Embryonic facial prominence (tissue), 1 donor: ENCODE measurements at regions not wholly inside any gene's neighbourhood (a gene's known extent, or its start where the extent isn't known, plus 50 kb on each side); places are given as distances from the start of the nearest gene placed in this dataset.

Experiments used
- DNase-seq: peaks from one replicate; pipeline ENCODE4 v3.0.0-alpha.2; 2016; ENCODE audit errors: extremely low spot score

DNA sequence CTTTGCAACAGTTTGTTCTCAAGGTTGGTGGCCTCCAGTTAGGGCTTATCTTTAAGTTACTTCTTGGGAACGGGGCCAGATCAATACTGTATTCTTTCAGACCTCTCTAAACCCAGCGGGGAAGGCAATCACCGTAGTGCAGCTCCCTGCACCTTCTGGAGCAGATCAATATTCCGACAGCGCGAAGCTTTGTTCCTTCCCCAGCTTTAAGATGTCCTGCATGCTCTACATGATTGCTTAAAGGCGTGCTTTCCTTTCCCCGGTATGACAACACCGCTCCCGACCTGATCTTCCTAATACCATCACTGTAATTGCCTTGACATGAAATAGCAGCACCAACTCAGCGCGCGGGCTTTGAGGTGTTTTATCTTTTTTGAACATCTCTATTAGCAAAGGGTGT is 755.2 kb downstream of the NR2F2 start:
- no peak for DNase-seq

DNA sequence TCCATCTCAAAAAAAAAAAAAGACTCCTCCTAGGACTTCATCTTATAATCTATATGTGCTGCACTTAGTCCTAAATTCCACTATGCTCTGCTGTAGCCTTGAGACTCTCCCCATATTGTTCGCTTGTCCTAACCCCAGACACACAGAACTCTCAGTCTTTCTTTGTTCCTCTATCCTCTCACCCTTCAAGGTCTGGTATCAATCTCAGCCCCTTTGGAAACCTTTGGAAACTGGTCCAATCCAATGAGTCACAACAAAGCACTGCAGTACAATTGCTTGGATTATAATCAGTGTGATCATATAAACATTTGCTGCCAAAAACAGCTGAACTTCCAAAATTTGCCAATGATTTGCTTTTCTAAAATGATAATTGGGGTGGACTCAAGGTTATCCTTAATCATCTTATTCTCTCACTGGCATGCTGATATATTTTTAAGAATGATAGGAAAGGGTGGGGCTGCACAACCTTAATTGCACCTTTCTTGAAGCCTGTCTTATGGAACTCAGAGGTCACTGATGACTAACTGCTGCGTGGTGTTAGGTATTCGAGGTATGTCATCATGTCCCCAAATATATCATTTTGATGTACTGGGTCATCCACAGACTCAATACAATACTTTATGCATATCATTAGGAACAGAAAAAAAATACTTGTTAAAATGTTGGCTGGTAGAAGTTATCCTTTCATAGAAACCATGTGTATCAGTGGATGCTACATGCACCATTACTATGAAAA is 756.7 kb downstream of the NR2F2 start:
- no peak for DNase-seq

DNA sequence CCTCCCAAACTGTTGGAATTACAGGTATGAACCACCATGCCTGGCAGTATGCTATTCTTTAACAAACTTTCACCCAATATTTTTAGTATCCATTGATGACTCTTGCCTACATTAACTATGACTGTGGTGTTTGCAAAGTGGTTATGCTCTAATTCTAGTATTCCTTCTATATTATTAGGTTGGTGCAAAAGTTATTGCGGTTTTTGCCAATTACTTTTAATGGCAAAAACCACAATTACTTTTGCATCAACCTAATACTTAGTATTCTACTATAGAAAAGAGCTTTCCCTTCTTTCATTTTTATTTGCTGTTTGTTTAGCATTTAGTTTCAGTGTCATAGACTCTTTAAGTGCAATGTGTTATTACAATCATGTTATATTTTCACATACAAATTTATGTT is 760.6 kb downstream of the NR2F2 start:
- no peak for DNase-seq

DNA sequence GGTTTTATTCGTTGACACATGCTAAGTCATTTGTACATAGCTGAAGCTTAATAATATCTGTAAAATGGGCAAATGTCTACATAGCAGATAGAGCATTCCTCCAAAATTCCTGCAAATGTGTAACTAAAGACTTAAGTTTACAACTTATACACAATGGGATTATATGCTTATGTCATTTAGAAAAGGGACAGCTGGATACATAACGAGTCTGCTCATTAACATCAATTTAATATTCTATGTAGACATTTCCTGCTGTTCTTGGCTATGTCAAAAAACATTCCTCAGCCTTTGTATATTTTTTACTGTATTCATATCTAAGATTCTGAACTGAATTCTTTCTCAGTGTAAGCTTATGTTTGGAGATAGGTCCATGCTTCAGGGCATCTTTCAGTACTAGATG is 762.2 kb downstream of the NR2F2 start:
- DNase-seq: no peak

DNA sequence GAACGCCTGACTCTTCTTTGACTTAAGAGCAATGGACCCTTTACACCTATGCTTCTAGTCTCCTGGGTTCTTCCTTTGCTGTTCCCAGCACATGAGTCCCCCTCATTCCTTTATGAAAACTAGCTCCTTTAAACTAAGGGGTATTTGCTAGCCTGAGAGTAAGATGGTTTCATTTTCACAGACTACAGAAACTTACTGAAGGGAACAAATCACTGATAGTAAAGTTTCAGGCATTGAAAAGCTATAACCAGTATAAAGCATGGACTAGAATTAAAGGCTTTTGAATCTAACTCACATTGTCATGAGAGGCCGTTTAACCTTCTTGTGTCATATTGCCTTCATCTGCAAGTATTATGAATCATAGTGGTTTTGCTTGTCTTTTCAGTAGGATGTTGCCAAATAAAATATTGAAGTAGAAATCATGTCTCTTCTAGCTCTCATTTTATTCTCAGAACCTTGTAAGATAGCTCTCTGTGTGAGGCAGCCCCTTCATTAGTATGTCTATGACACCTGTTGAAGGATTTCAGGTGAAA is 765.9 kb downstream of the NR2F2 start:
- no peak for DNase-seq

DNA sequence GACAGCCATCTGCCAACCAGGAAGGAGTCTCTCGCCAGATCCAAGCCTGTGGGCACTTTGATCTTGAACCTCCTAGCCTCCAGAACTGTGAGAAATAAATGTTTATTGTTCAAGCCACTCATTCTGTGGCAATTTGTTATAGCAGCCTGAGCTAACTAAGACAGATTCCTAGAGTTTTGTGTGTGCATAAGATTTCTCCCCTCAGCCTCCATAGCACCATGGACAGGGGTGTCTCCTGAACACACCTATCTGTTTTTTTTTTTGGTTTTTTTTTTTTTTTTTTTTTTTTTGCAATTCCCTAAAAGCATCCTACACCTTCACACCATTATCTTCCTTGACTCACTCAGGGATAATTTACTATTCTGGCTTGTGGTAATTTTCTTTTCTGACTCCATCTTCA is 768.5 kb downstream of the NR2F2 start:
- no peak for DNase-seq

DNA sequence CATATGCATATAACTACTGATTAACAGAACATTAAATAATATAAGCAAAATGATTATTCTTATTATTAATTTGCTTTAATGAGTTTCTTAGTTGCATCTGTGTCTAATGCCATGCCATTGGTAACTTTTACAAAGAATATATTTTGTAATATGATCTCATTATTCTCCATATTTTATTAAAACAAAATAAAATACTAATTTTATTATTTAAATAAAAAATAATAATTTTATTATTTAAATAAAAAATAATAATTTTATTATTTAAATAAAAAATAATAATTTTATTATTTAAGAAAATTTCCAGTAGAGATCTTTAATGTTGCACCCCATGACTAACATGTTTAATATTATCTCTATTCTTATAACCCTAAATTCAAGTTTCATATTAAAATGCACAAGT is 771.1 kb downstream of the NR2F2 start:
- DNase-seq: no peak

DNA sequence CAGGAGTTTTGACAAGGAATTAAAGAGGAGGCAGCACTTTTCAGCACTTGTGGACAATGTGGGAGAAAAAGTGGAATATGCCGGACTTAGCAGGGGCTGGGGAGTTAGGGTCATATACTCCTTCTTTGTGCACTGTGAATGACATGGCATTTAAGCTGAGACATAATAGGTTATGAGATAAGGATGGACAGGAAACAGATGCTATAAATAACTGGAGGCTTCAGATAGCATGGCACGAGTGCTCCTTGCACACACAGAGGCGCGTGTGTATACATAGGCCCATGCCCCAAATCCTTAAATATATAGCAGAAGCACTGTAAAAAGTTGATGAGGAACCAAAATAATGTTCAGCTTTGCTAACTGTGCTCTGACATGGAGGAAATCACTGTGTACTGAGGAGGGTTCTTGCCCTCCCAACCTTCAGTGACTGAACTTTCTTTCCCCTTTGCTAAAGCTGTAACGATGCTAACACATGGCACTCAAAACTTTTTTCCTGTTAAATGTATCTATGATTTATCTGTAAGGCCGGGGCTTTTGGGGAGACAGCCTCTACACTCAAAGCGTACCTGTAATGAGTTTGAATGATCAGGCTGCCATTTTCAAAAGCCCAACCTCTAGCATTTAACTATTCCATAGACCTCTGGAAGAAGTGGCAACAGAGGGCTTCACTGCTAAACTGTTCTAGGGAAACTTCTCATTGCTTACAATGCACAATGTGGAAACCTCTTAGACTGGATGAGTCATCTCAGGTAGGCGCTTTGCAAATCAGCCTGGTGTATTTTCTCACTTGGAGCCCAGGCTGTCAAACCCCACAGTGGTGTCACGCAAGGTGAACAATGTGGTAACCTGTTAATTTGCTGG is 784.6 kb downstream of the NR2F2 start:
- no peak for DNase-seq

DNA sequence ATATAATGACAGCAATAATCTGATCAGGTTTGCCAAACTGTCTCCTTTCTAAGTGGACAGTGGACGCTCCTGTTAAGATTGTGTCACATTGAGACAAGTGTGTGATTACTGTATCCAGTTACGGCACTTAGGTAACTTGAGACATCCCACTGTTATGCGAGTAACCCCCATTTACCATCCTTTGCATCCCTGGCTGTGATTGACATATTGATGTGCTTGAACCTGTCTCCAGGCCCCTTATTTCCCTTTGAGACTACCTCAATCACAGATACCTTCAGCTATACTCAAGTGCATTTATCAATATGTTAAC is 785.2 kb downstream of the NR2F2 start:
- no peak for DNase-seq

DNA sequence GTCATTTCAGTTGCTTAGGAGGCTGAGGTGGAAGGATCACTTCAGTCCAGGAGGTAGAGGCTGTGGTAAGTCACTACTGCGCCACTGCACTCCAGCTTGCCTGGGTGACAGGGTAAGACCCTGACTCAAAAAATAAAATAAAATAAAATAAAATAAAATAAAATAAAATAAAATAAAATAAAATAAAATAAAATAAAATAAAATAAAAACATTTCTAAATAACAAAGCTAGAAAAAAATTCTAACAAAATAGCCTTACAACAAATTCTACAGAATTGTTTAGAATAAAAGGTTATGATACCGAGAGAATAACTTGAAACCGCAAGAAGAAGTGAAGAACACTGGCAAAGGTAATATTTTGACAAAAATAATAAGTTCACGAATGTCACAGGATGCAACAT is 794.3 kb downstream of the NR2F2 start:
- no peak for DNase-seq

DNA sequence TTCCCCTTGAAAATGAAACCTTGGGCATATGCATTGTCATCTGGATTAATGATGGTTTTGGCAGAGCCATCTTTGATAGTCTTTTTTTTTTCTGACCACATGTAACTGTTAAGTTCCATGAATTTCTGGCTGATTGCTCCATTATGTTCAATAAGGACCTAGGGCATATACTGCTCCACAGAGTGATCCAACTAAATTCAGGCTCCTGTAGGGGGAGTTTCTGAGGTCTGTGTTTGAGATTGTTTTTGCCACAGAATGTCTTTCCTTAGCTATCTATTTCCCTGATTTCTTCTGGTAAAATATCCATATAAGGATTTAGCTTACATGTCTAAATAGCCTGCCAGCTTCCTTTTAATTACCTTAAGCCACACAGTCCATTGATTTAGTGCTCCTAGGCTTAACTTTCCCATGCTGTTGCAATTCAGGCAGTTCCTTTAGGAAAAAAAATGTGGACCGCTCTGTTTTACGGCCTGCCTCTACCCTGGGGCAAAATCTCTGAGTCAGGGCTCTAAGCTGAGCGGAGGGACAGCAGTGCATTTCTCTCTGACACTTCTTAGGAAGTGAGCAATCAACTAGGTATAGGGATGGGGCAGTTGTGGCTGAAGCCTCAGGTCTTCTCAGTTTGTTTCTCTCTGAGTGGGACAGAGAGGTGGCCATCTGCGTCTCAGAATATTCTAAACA is 796.2 kb downstream of the NR2F2 start:
- no peak for DNase-seq

DNA sequence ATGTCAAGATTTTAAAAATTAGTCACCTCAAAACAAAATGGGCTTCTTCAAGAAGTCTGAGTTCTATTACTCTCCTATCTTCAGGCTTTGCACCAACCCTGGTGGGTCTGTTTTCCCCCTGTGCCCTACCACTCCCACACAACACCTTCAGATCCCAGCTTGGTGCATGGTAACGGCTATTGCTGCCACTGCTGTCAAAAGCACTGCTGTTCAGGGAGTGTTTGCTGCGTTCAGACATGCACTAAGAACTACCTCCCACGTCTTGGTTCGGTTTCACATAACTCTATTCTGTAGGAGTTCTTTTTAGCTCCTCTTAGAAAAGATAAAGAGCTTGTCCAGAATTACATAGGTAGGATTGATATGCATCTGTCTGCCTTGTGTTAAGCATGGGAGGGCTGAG is 799.2 kb downstream of the NR2F2 start:
- no peak for DNase-seq

DNA sequence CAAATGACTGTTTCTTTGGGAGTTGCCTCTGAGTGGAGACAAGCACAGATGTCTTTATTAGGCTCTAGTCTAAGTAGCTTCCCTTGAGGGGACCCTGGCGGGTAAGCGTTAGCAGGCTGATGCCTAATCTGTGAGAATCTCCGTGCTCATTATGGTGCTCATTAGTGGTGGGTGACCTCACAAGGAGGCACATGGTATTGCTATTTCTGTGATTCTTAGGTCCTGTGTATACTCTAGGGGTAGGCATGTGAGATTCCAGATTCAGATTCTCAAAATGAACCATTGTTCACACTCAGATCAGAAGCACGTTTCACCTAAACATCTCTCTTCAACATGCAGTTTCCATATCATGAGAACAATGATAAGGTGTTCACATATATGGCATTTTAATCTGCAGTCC is 809.7 kb downstream of the NR2F2 start:
- DNase-seq: no peak

DNA sequence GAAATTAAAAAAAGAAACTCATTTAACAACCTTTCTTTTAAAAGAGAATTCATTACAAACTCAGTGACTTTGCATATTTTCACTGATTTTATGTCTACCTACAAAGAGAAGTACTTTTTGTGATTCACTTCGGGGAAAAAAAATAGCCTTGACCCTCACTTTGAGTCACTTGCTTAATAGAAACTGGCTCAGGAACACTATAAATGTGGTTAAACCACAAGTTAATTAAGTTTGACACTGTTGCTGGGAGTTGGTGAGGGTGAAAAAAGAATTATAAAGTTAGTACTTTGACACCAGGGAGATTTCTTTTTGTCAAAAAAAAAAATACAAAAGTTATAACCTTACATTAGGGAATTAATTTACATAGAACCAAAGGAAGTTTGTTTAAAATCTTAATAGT is 810.9 kb downstream of the NR2F2 start:
- no peak for DNase-seq

DNA sequence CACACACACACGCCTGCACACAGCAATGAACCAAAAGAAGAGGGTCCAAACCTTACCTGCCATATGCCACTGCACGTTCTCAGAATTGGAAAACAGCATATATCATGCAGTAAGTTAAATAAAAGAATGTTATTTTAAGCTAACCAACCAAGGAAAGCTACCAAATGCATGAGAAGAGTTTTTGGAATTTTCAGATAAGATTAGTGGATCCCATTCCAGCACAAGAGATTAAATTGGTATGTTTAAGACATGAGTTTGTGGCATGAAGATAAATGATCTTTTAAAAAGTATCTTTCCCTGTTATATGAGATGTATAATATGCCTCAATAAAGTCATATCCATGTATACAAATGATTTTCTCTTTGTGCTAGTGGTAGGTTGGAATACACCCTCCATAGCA is 811.4 kb downstream of the NR2F2 start:
- no peak for DNase-seq

DNA sequence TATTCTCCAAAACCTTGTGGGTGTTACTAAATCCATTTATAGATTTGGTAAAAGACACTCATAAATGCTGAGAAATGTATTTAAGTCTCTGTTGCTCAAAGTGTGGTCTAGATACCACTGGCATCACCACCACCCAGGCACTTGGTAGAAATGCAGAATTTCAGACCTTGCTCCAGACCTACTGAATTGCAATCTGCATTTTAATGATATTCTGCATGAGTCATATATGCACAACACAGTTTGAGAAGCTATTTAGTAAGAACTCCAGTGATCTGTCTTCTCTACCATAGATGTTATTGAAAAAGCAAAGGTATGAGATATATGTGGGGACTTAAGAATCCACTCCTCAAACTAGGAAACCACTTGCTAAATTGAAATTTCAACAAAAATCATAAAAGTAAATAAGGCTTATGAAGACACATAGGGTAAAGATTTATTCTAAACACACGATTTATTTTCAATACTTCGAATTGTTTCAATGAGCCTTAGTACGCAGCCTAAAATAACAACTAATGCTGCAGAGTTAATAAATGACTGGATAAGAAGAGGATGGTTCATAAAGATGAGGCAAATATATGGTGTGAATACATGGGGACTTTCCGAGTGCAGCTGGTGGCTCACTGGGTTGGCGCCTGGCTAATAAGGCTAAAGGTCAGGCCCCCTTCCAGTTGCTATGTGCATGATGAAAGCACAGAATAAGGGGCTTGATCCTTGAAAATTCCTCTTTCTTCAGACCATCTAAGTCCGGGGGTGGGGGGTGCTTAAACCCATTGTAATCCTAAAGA is 813.3 kb downstream of the NR2F2 start:
- no peak for DNase-seq

DNA sequence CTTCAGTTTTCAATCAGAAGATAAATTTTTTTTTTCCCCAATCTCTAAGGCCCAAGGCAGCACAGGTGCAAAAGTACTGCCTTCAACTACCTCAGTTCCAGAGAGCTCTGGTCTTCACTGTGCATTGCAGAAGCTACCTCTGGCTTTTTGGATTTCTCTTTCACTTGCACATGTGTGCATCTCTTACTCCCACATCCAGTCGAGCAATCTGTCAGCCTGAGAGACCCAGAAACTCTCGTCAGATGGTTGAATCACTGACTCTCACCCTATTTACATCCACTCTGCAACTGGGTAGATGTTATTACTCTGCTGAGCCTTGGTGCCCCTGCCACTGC is 813.8 kb downstream of the NR2F2 start:
- no peak for DNase-seq

DNA sequence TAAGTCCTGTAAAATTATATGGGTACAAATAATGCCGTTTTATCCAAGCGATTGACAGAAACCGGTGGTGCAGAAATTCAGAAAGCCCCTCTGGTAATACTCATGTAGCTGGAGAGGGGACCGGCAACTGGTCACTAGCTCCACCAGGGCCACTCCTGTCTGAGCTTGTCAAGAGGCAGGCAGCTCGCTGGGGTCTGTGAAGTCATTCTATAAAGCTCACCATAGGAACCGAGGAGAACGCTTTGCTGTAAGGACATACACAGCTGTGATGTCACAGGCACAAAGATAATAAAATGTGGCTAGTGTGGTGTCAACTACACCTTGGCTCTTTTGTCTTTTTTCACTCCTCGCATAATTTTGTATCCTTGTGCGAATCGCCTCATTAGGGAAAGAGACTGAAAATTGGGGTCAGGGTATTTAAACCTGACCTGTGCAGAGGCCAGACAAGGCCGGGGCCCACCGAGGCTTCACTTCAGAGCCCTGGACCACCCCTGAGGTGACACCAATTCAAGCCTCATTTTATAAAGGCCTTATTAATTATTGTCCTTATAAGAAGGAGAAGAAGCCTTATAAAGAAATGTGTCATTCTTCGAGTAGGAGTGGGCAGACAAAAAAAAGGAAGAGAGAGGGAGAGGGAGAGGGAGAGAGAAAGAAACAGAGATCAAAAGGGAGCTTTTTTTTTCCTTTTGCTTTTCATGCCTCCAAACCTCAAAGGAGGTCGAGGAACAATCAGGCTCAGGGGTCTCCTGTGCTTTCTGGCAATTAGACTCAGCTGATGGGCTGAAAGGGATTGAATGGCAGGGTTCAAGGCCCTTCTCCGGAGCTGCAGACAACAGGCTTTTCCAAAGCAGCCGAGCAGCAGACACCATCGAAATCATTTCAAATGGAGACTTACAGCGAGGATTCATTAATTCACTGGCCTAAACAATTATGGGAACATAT is 813.3 kb upstream of the ARRDC4 start:
- no peak for DNase-seq

DNA sequence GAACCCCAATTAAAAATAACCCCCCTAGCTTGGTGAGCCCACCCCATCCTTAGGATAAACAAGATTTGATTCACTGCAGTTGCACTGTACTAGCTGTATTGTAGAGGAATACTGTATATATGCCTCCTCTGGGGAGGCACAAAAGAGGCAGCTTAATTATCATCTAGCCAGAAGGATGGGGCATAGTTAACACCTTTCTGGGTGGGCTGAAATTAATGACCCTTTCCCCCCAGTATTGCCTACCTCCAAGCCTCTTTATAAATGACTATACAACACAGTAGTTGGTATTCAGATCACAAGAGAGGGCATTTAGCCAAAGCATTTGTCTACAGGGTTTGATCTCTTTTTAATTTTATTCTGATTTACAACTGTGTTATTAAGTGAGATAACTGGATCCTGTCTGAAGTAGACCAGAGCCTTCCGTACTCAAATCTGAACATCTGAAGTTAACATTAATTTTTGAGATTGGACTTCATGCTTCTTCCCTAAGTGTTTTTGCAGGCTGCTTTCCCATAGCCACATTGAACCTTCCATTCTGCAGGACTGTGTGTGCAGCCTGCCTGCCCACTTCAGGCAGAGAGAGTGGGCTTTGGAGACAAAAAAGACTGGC is 807.0 kb upstream of the ARRDC4 start:
- no peak for DNase-seq

DNA sequence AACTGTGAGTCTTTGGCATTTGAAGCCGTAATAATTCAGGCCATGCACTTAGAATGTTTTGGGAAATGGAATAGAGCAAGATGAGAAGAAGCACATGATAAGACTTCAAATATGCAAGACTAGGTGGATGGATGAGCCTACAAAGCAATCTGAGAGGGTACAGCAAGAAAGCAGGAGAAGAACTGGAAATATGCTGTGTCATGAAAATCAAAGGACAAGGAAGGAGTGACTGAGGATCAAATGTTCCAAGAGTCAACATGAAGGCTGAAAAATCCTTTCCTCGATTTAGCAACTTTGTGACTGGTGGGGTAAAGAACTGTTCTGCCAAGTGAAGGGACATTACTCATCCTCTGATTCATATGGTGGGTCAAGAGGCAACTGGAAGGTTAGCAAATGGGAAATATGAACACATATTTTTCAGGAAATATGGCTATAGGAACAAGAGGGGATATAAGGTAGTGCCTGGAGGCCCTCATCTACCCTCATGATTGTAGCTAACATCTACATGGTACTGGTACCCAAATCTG is 803.7 kb upstream of the ARRDC4 start:
- no peak for DNase-seq
